Left ventricle myocardium superior (tissue), 1 donor: ENCODE measurements at regions not wholly inside any gene's neighbourhood (a gene's known extent, or its start where the extent isn't known, plus 50 kb on each side); places are given as distances from the start of the nearest gene placed in this dataset.
A peak's percentile ranks its signal among the peaks of the same experiment; 100 is the strongest.

Source experiments
- ATAC-seq: fragments of 200-7000 bp; cut with Tn5 transposase; one replicate; pipeline ENCODE4 v1.9.1; 2020; ENCODE audit warnings: mild to moderate bottlenecking, moderate library complexity
- DNase-seq: peaks from one replicate; pipeline ENCODE4 v3.0.0-alpha.2; 2020
- intact Hi-C: fragments of 100-400 bp; cut with micrococcal nuclease; formaldehyde crosslinking; loops from one replicate; pipeline ENCODE4 v1.11.0; 2022
- donor health status: DM: no; HTN: yes; CAD: no; lungs with severe emphysema.

- peak; percentile 88 for ATAC-seq
- no peak for DNase-seq
- intact Hi-C loops = no loop called here
Observed at GRCh38 chr5:143495821-143496275, 92.4 kb upstream of the NR3C1 start.

- intact Hi-C loops = no loop called here
- no peak for DNase-seq
- peak; percentile 51 for ATAC-seq
Observed at GRCh38 chr5:143495110-143495509, 91.6 kb upstream of the NR3C1 start.

DNA sequence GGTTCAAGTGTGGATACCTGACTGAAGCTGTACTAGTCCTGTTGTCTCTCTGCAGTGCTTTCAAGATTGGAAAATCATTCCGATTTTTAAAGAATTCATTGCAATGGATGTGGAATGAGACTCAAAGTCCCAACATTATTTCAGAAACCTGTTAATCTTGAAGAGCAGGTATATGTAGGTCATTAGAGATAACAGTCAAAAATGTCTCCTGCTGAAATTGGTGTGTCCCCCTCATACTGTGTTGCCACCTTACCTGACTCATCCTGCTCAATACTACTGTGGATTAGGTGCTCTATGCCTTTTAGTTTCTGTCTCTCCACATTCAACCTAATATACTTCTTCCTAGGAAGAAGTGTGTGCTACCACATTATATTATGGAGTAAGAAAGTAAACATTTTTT, 91.1 kb upstream of the NR3C1 start:
- intact Hi-C loops = no loop called here
- DNase-seq = no peak
- no peak for ATAC-seq

DNA sequence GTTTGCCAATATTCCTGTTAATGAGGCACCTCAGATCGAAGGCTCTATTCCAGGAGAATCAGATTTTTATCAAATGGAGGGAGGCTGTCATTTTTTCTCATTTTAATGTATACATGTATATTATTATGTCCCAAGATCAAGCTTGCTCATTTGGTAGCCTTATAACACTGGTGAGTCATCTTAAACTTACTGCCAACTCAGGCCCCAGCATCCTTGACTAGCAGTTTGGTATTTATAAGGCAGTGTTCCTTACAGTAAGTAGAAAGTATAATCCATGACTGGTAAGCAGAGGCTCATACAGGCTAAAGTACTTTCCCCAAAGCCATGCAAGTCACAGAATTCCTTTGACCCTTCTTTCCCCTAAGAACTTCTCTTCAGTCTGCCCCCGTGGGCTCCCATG, 90.7 kb upstream of the NR3C1 start:
- intact Hi-C loops = no loop called here
- ATAC-seq = no peak
- DNase-seq = no peak

GRCh38 chr5:143492783-143493182, 89.3 kb upstream of the NR3C1 start:
- no peak for DNase-seq
- no peak for ATAC-seq
- intact Hi-C loops = no loop called here

- no peak for ATAC-seq
Observed at GRCh38 chr5:143491646-143492045, 88.2 kb upstream of the NR3C1 start.

GRCh38 chr5:143488381-143488780, 84.9 kb upstream of the NR3C1 start:
- no peak for ATAC-seq
- DNase-seq = no peak

More at GRCh38 chr5:143491646-143492045, 88.2 kb upstream of the NR3C1 start:
- no peak for DNase-seq
- intact Hi-C loops = no loop called here

DNA sequence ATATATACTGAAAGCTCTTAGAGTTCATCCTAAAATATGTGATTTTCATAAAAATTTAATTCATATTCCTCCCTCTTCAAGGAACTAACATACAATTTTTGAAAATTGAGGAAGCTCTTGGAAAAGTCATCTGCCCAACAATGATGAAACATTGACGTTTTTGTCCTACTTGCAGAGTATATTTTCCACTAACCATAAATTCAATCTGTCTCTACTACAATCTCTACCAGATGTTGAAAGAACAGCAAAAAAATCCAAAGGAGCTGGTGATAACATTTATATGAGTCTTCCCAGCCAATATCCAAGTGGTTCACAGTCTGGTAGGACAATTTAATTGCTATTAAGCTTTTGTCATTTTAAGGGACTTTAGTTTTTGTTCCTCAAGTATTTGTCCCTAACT, 81.1 kb upstream of the NR3C1 start:
- ATAC-seq (no peak), DNase-seq (no peak)
- intact Hi-C loops = no loop called here

More at GRCh38 chr5:143488381-143488780, 84.9 kb upstream of the NR3C1 start:
- intact Hi-C loops = no loop called here

GRCh38 chr5:143481697-143482531, 78.4 kb upstream of the NR3C1 start:
- no peak for ATAC-seq
- intact Hi-C loops = no loop called here
- DNase-seq = no peak

DNA sequence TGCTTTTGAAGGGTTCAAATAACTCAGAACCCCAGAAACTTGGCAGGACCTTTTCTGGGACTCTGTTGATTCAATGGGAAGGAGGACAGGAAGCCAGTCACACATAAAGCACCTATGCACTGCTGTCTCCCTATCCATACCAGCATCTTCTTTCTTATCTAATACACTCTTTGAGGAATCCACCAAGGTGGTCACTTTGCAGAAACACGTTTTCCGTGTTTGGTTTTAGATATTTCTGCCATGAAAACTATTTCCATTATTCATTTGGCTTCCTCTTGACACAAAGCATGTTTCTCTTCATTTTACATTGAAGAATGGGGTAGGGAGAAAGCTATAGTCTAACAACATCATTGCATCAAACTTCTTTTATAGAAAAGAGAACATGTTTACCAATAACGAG, 76.5 kb upstream of the NR3C1 start:
- no peak for DNase-seq
- no peak for ATAC-seq
- intact Hi-C loops = no loop called here

DNA sequence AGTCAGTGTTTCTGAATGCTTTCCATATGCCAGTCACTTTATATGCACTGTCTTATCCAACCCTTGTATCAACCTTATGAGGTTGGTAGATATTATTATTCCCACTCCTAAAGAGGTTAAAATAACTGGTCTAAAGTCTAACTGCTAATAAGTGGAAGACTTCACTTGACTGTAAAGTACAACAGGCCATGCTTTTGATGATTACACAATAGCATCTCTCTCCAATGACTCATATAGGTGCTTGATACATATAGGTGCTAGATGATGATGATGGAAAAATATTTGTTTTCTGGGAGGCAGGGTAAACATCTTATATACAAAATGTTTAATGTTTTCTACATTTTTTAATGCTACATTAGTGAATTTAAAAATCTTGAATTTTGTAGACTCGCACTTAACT, 75.9 kb upstream of the NR3C1 start:
- intact Hi-C loops = no loop called here
- ATAC-seq (no peak), DNase-seq (no peak)

GRCh38 chr5:143476601-143477211, 73.2 kb upstream of the NR3C1 start:
- DNase-seq = no peak
- intact Hi-C loops = no loop called here
- no peak for ATAC-seq

GRCh38 chr5:143474616-143475015, 71.1 kb upstream of the NR3C1 start:
- no peak for ATAC-seq
- intact Hi-C loops = no loop called here

GRCh38 chr5:143473481-143473880, 70.0 kb upstream of the NR3C1 start:
- DNase-seq = no peak
- intact Hi-C loops = no loop called here
- ATAC-seq = no peak

More at GRCh38 chr5:143474616-143475015, 71.1 kb upstream of the NR3C1 start:
- no peak for DNase-seq

GRCh38 chr5:143472576-143472975, 69.1 kb upstream of the NR3C1 start:
- DNase-seq = no peak
- ATAC-seq = no peak
- intact Hi-C loops = no loop called here

GRCh38 chr5:143471666-143472464, 68.4 kb upstream of the NR3C1 start:
- peak; percentile 33 for DNase-seq
- intact Hi-C loops = no loop called here
- peak; percentile 56 for ATAC-seq

DNA sequence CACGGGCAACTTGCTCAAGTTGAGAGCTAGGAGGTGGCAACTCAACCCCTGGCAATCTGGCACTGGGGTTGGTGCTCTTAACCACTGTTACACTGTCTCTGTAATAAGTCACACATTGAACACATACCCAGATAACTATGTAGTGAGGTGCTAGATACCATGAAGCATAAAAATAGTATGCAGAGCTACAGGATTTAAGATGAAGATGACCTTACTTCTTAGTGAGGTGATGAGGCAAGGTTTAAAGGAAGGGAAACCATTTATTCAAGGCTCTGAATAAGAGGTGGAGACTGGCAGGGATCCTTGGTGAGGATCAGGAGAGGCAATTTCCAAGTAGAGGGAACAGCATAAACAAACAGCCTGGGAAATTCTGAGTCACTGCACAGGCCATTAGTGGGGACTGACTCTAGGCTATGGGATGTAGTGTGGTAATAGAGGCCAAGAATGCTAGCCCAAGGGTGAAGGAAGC, 67.6 kb upstream of the NR3C1 start:
- DNase-seq = no peak
- peak; percentile 85 for ATAC-seq
- intact Hi-C loops = no loop called here

GRCh38 chr5:143470120-143470519, 66.6 kb upstream of the NR3C1 start:
- intact Hi-C loops = no loop called here
- ATAC-seq = no peak
- no peak for DNase-seq

GRCh38 chr5:143469125-143469524, 65.6 kb upstream of the NR3C1 start:
- DNase-seq (no peak), ATAC-seq (no peak)
- intact Hi-C loops = no loop called here

GRCh38 chr5:143466632-143467031, 63.1 kb upstream of the NR3C1 start:
- ATAC-seq (no peak), DNase-seq (no peak)
- intact Hi-C loops = no loop called here
